ENCODE measurements at regions not wholly inside any gene's neighbourhood (a gene's known extent, or its start where the extent isn't known, plus 50 kb on each side); places are given as distances from the start of the nearest gene placed in this dataset.
A peak's percentile ranks its signal among the peaks of the same experiment; 100 is the strongest.

GRCh38 chr5:61969755-61970154, 336.3 kb upstream of the KIF2A start:
- no peak for DNase-seq

GRCh38 chr5:61970218-61970617, 335.8 kb upstream of the KIF2A start:
- DNase-seq = no peak

GRCh38 chr5:61974680-61975079, 331.3 kb upstream of the KIF2A start:
- DNase-seq = no peak

DNA sequence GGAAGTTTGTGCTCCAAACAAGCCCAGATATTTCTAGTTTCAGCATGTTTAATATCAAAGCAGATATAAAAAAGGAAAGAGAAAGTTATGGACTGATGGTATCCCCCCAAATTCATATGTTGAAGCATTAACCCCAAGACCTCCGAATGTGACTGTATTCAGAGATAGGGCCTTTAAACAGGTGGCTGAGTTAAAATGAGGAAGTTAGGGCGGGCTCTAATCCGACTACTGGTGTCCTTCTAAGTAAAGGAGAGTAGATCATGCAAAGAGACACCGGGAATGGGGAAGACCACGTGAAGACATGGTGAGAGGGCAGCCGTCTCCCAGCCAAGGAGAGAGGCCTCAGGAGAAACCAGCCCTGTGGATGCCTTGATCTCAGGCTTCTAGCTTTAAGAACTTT, 324.1 kb upstream of the KIF2A start:
- peak; percentile 28 for DNase-seq

GRCh38 chr5:61991430-61991829, 314.6 kb upstream of the KIF2A start:
- DNase-seq = no peak

DNA sequence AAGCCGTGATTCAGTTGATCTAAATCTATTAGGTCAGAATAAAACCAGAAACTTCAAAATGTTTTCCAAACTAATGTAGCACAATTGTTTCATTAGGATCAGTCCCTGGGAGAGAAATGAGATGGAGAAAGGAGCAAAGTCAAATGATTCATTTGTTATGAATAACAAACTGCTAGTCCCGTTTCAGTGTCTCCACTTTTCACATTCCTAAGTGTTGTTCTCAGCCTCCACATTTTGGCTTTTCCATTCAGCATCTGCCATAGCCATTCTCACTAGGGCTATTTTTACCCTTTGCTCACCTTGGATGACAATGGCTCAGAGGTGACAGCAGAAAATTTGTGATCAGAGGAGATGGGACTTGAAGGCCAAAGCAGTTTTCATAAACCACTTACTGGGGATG, 314.1 kb upstream of the KIF2A start:
- DNase-seq = no peak

DNA sequence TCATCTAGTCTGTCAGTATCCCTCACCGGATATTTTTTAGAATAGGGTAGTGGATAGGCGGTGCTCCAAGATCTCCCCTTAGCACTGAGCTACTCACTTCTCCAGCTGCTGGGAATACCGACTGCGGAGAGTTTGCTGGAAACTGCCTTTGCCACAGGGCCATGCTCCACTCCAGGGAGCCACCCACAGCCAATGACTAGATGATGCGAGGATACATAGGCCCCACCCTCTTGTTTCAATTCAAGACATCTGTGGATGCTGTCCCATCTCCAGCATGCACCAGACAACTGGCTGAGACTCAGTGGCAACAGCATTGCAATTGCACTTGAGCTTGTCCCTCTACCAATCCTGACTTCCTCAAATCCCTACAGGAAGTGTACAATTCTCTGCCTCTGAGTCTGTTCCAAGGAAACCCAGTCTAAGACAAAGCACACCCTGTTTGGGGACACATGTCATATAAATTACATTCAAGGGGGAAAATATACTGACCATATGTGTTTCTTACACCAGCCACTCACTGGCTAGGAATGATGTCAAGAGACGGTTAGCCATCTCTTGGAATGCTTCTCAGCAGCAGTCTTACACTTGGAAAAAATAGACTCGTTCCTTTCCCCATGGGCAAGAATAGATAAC, 312.6 kb upstream of the KIF2A start:
- DNase-seq = no peak

- DNase-seq = no peak
Observed at GRCh38 chr5:61994171-61994570, 311.8 kb upstream of the KIF2A start.

DNA sequence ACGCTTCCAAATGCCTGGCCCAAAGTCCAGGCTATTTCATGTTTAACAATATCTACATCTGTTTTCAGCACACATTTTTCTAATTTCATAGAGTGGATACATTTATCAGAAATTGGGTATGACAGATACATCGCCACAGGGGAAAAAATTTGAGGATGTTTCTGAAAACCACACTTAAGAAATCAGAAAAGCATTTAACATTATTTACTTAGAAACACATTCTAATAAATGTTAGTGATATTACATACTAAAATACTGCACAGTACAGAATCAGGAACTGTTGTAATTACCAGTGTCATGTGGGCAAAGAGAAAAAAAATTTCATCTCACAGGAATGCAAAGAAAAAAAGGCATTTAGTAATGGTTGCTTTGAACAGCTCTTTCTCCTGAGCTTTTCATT, 310.5 kb upstream of the KIF2A start:
- DNase-seq = no peak

- DNase-seq = no peak
Observed at GRCh38 chr5:61999371-61999770, 306.6 kb upstream of the KIF2A start.

DNA sequence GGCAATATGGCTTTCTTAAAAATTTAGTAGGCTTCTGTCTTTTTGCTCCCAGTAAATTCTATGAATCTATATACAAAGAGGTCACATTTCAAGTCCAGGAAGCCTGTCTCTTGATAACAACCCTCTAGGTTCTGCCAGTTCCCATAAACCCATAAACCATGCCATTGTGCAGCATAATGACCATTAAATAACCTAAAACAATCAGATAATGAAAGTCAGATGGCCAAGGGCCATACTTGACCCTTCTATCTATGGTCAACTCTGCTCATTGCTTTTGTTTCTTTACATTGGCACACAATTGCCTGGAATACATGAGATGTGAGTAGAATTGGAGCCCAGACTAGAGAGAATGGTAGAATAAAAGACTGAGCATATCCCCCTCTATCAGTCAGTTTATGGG, 305.4 kb upstream of the KIF2A start:
- DNase-seq = no peak

DNA sequence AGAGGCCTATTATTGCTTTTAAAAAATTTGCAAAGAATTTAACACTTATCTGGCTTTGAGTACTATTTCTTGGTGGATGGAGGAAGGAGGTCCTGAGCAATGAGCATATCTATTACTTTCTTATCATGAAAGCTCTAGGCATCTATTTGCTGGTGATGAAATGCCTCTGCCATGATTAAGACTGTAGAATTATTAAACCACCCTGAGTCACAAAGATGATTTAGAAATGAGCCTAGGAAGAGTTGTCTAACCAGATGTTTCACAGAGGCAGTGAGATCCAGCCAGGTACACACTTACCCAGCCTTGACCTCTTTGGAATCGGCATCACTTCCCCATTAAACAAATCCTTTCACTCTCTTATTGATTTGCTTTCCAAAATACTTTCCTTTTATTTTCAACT, 304.4 kb upstream of the KIF2A start:
- DNase-seq = no peak

DNA sequence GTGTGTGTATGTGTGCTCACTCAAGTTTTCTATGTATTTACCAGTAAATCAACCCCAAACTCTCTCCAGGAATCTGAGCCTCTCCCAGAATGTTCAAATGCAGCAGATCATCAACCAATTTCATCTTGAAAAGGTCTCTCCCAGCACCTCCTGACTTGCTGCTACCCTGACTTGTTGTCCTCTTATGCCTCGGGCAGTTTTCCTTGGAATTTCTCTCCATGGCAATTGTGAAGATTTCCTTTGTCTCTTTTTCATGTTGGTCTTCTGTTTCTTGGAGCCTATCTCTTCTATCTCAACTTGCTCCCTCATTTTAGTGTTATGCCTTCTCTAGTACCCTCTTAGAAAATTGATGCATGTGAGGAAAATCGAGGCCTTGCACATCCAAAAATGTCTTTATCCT, 303.6 kb upstream of the KIF2A start:
- no peak for DNase-seq

GRCh38 chr5:62005551-62005950, 300.5 kb upstream of the KIF2A start:
- DNase-seq = no peak

GRCh38 chr5:62007457-62007856, 298.5 kb upstream of the KIF2A start:
- peak; percentile 6 for DNase-seq

DNA sequence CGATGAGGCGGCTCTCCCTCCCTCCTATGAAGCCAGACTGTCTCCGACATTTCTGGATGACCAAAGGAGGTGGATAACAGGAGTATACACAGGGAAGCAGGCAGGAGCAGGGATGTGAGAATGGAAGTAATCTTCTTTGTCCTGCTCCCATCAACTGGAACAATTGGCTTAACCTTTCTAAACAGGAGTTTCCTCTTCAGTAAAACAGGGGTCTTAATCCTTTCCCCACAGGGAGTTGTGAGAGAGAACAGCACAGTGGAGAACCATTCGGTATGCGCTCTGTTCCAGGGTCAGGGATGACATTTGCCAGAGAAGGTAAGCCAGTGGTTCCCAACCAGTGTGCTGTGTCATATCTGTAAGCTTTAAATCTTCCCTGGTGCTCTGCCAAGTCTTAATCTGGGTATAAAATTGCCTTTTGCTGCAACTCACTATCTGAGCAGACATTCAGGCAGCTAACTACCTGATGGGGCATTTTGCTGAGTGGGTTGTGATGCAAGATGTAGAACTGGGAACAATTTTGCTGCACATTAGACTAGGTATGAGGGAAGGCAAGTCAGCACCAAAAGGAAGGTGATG, 294.8 kb upstream of the KIF2A start:
- no peak for DNase-seq

- DNase-seq = no peak
Observed at GRCh38 chr5:62017092-62017491, 288.9 kb upstream of the KIF2A start.

GRCh38 chr5:62029303-62029702, 276.7 kb upstream of the KIF2A start:
- no peak for DNase-seq

DNA sequence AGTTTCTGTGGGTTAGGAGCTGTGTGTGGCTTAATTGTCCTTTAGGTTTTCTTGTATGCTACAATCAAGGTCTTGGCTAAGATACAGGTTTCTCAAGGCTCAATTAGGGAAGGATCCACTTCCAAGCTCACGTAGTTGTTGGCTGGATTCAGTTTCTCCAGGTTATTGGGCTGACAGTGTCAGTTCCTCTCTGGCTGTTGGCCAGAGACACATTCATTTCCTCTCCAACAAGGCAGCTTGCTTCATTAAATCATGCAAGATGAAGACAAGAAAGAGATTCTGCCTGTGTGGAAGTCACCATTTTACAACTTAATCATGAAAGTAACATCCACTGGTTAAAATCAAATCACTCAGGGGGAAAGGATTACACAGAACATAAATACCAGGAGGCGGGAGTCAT, 275.7 kb upstream of the KIF2A start:
- DNase-seq = no peak

DNA sequence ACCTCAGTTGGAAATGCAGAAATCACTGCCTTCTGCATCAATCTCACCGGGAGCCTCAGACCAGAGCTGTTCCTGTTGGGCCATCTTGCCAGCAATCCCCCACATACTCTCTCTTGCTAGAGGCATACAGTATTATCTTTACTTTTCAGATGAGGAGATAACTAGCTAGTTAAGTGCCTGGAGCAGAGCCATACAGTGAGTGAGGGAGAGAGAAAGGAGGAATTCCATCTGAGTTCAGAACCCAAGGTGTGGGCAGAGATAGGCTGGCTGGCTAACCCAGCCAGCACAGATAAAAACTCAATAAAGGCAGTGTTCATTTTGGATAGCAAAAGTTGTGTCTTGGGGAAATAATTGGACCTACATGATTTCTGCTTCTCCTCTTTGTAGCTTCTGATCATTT, 268.0 kb upstream of the KIF2A start:
- no peak for DNase-seq

DNA sequence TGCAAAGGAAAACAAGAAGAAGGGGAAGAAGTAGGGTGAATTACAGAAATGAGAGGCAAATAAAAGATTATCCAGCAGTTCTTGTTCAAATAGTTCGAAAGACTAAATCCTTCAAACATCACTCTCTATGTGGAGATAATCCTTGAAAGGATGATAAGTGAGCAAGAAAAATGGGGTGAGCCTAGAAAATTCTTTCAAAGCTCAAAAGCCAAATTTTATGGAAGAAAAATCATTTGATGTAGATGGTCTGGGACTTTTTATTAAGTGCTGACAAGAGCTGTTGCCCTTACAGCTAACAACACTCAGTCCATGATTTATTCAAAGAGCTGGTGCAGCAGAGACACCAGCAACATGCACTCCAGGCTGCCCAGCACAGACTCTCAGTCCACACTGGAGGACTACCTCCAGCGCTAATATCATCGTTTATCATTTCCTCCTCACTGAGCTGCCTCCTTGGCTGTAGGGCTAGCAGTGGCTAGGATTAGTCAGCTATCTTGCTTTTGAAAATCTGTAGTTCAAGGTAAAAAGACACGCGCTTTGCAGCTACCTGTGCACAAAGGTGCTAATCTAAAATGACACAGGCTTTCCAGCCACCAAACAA, 264.8 kb upstream of the KIF2A start:
- no peak for DNase-seq

GRCh38 chr5:62042007-62042406, 264.0 kb upstream of the KIF2A start:
- no peak for DNase-seq

DNA sequence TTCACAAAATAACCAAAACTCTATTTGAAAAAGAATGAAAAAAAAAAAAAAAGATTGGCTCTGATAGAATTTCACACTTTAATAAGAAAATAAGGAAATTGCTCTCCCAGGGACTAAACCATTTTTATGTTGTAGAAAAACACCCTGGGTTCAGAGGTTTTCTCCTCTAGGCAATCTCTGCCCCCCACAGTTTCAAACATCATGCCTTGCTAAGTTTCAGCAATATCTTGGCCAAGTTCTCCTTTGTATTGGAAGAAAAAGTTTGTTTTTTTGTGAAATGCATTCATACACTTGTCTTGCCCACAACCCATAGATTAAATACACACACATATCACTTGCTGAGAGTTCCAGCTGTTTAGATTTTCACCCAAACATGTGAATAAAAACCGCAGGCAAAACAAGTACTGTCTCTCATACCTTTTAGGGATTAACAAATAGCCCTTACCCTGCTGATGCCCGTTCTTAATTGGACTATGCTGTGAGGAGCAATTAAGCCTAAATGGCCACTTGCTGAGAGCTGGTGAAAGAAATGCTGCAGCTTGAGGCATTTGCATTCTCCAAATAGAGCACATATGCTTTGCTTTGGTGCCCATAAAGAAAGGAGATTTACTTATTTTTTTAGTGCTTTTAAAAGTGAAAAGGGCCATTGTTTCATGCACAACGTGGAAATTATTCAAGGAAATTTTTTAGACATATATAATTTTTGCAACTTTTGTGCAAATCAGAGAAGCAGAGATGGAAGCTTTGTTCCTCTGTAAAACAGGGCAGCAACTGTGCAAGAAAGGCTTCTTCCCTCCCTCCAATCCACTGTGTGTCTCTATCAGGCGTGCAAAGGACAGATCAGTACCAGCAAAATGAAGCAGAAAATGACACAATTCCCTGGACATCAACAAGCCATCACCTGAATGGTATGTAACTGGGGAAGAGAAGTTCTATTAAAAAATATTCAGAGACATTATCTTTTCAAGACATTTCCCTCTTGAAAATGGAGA, 262.4 kb upstream of the KIF2A start:
- no peak for DNase-seq

DNA sequence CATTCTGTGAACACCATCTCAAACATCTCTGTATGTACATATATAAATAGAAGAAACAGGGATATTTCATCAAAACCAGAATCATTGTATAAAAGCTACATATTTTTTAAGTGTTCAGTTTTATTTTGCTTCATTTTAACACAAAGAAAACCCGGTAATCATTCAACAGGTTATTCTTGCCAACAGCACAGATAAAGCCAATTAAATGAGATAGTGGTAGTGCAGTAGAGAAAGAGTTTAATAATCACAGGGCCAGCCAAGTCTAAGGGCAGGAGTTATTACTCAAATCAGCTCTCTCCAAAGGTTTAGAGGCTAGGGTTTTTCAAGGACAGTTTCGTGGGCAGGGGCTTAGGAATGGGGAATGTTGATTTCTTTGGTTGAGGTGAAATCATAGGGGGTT, 261.0 kb upstream of the KIF2A start:
- DNase-seq = no peak

All from hematopoietic multipotent progenitor cell treated with erythropoietin and hydrocortisone succinate and interleukin-3 and kit ligand, for 6 days (in vitro differentiated cells).